ENCODE measurements at regions not wholly inside any gene's neighbourhood (a gene's known extent, or its start where the extent isn't known, plus 50 kb on each side); places are given as distances from the start of the nearest gene placed in this dataset.

DNA sequence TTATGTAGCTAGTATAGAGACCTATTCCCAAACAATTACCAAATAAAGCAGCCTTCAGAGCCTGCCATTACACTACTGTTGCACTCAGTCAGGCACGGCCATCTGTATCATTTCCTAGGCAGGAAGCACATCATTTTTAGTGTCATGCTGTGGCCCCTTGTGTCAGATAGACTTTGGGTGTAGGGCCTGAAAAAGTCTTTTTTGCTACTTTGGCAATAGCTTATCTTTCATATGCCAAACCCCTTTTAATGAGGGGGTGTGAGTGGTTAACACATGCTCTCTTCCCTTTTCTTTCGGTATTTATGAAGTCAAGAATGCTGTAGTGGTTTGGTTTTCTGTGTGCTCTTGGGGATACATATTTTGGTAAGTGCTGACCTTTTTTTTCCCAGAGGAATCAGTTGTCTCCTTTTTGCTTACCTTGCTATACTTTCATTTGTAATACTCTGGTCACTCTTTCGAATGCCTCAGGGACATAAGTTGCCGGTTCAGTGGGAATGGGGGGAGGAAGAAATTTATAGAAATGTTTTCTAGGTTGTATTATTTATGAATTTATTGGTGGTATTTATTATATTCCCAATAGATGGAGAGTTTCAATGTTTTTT lies 209.8 kb downstream of the CSNK1G3 start:
- TF ChIP-seq, protein P1, sequence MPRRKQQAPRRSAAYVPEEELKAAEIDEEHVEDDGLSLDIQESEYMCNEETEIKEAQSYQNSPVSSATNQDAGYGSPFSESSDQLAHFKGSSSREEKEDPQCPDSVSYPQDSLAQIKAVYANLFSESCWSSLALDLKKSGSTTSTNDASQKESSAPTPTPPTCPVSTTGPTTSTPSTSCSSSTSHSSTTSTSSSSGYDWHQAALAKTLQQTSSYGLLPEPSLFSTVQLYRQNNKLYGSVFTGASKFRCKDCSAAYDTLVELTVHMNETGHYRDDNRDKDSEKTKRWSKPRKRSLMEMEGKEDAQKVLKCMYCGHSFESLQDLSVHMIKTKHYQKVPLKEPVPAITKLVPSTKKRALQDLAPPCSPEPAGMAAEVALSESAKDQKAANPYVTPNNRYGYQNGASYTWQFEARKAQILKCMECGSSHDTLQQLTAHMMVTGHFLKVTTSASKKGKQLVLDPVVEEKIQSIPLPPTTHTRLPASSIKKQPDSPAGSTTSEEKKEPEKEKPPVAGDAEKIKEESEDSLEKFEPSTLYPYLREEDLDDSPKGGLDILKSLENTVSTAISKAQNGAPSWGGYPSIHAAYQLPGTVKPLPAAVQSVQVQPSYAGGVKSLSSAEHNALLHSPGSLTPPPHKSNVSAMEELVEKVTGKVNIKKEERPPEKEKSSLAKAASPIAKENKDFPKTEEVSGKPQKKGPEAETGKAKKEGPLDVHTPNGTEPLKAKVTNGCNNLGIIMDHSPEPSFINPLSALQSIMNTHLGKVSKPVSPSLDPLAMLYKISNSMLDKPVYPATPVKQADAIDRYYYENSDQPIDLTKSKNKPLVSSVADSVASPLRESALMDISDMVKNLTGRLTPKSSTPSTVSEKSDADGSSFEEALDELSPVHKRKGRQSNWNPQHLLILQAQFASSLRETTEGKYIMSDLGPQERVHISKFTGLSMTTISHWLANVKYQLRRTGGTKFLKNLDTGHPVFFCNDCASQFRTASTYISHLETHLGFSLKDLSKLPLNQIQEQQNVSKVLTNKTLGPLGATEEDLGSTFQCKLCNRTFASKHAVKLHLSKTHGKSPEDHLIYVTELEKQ (tag by site-specific recombination; IDR thresholded peaks at IDR 0.05; ENCODE audit: borderline replicate concordance) = no peak
- no peak for TF ChIP-seq ZBTB20 (tag by site-specific recombination; IDR thresholded peaks at IDR 0.05)
- TF ChIP-seq, protein P2, sequence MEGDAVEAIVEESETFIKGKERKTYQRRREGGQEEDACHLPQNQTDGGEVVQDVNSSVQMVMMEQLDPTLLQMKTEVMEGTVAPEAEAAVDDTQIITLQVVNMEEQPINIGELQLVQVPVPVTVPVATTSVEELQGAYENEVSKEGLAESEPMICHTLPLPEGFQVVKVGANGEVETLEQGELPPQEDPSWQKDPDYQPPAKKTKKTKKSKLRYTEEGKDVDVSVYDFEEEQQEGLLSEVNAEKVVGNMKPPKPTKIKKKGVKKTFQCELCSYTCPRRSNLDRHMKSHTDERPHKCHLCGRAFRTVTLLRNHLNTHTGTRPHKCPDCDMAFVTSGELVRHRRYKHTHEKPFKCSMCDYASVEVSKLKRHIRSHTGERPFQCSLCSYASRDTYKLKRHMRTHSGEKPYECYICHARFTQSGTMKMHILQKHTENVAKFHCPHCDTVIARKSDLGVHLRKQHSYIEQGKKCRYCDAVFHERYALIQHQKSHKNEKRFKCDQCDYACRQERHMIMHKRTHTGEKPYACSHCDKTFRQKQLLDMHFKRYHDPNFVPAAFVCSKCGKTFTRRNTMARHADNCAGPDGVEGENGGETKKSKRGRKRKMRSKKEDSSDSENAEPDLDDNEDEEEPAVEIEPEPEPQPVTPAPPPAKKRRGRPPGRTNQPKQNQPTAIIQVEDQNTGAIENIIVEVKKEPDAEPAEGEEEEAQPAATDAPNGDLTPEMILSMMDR (tag by site-specific recombination; IDR thresholded peaks at IDR 0.05) = no peak
- TF ChIP-seq ZNF560 (tag by site-specific recombination; IDR thresholded peaks at IDR 0.05; ENCODE audit: borderline replicate concordance) = no peak
- no peak for TF ChIP-seq ZFP41 (tag by site-specific recombination; IDR thresholded peaks at IDR 0.05; ENCODE audit: borderline replicate concordance)
- TF ChIP-seq, protein P3, sequence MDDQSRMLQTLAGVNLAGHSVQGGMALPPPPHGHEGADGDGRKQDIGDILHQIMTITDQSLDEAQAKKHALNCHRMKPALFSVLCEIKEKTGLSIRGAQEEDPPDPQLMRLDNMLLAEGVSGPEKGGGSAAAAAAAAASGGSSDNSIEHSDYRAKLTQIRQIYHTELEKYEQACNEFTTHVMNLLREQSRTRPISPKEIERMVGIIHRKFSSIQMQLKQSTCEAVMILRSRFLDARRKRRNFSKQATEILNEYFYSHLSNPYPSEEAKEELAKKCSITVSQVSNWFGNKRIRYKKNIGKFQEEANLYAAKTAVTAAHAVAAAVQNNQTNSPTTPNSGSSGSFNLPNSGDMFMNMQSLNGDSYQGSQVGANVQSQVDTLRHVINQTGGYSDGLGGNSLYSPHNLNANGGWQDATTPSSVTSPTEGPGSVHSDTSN (CRISPR knock-in tag; IDR thresholded peaks at IDR 0.05) = no peak
- TF ChIP-seq ZNF10 (tag by site-specific recombination; IDR thresholded peaks at IDR 0.05) = no peak
- no peak for TF ChIP-seq ZNF292 (tag by site-specific recombination; IDR thresholded peaks at IDR 0.05; ENCODE audit: borderline replicate concordance, low read depth)
- no peak for TF ChIP-seq ZNF121 (tag by site-specific recombination; IDR thresholded peaks at IDR 0.05)
- no peak for TF ChIP-seq ZNF747 (tag by site-specific recombination; IDR thresholded peaks at IDR 0.05)
- no peak for TF ChIP-seq MYNN (tag by site-specific recombination; IDR thresholded peaks at IDR 0.05; ENCODE audit: borderline replicate concordance)
- TF ChIP-seq ZNF23 (tag by site-specific recombination; IDR thresholded peaks at IDR 0.05; ENCODE audit: borderline replicate concordance) = no peak
- no peak for TF ChIP-seq ZNF274 (IDR thresholded peaks at IDR 0.05; ENCODE audit: low read length)
- TF ChIP-seq ZNF274 (tag by site-specific recombination; IDR thresholded peaks at IDR 0.05; ENCODE audit: borderline replicate concordance) = no peak

Data from HEK293 (cell line).